ENCODE measurements at regions not wholly inside any gene's neighbourhood (a gene's known extent, or its start where the extent isn't known, plus 50 kb on each side); places are given as distances from the start of the nearest gene placed in this dataset.
"Not testable (repeated sequence)": the region's sequence is repeated elsewhere in the genome, so short reads cannot be mapped to it uniquely, and the experiment has no call there.

GRCh38 chr3:159364511-159364910, 562.7 kb downstream of the MFSD1 start:
- no peak for DNase-seq (ENCODE audit: low read depth in 2 of 2)

DNA sequence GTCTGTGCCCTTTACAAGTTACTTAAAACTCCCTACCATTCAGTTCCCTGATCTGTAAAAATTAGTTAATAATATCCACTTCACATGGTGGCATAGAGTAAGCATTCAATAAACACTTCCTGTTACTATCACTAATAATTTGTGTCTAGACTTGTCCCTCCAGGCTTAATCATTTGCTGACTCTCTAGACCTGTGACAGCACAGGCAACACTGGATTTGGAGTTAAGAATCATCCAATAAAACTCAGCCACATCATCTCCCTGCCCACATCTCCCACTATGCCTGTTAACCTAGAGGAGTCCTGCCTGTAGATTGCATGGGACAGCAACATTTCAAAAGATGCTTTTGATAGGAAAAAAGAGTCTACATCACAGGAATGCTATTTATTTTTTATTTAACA, 564.6 kb downstream of the MFSD1 start:
- no peak for DNase-seq (ENCODE audit: low read depth in 2 of 2)

- DNase-seq (ENCODE audit: low read depth in 2 of 2), result no peak
Measured at GRCh38 chr3:159371961-159372360, 570.1 kb downstream of the MFSD1 start.

- no peak for DNase-seq (ENCODE audit: low read depth in 2 of 2)
Measured at GRCh38 chr3:159378396-159379194, 576.7 kb downstream of the MFSD1 start.

GRCh38 chr3:159380891-159381290, 579.0 kb downstream of the MFSD1 start:
- no peak for DNase-seq (ENCODE audit: low read depth in 2 of 2)

DNA sequence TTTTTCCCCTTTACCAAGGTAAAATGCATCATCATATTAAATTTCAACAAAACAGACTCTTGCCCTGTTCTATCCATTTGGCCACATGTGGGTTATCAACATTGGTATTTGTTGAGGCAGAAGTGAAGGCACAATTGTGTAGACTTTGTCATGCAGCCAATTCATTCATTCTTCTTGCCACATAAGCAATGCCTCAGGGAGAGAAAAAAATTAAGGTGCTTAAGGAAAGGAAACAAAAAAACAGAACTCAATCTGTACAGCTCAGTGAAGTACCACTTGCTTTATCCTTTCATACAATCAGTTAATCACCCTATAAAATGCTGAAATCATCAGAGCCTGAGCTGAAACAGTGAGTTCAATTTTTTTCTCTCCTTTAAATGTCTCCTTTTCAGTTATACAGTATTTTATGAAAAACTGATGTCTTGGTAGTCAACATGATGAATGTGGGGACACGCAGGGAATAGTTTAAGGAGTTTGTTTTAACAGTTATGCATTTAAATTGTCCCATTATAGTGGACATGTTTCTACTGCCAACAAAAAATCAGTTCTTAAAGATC, 588.9 kb downstream of the MFSD1 start:
- DNase-seq (ENCODE audit: low read depth in 2 of 2), result no peak

DNA sequence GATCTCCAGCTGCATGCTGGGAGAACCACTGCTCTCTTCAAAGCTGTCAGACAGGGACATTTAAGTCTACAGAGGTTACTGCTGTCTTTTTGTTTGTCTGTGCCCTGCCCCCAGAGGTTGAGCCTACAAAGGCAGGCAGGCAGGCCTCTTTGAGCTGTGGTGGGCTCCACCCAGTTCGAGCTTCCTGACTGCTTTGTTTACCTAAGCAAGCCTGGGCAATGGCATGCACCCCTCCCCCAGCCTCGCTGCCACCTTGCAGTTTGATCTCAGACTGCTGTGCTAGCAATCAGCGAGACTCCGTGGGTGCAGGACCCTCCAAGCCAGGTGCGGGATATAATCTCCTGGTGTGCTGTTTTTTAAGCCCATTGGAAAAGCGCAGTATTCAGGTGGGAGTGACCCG, 591.0 kb upstream of the IL12A start:
- DNase-seq (ENCODE audit: low read depth in 2 of 2), result not testable (repeated sequence)

- DNase-seq (ENCODE audit: low read depth in 2 of 2), result no peak
Measured at GRCh38 chr3:159401069-159401468, 587.6 kb upstream of the IL12A start.

GRCh38 chr3:159409711-159410110, 578.9 kb upstream of the IL12A start:
- DNase-seq (ENCODE audit: low read depth in 2 of 2), result not testable (repeated sequence)

GRCh38 chr3:159413319-159413718, 575.3 kb upstream of the IL12A start:
- no peak for DNase-seq (ENCODE audit: low read depth in 2 of 2)

- DNase-seq (ENCODE audit: low read depth in 2 of 2), result no peak
Measured at GRCh38 chr3:159416856-159417255, 571.8 kb upstream of the IL12A start.

DNA sequence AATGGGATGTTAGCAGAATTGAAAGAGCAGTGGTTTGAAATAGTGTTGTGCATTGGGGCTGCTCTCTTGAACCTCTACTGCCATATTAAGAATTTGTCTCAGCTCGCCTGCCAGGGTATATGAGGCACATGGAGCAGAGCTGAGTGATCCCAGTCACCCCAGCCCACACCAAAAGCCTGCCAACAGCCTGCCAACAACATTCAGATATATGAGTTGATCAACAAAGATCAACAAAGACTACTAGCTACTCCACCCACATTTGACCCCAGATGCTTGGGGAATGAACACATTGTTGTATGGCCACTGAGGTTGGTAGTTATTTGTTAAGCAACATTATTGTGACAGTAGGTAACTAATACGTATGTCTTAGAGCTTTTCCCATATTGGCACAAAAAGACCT, 570.9 kb upstream of the IL12A start:
- DNase-seq (ENCODE audit: low read depth in 2 of 2), result no peak

GRCh38 chr3:159418571-159419526, 569.8 kb upstream of the IL12A start:
- no peak for DNase-seq (ENCODE audit: low read depth in 2 of 2)

GRCh38 chr3:159429702-159430101, 558.9 kb upstream of the IL12A start:
- no peak for DNase-seq (ENCODE audit: low read depth in 2 of 2)

DNA sequence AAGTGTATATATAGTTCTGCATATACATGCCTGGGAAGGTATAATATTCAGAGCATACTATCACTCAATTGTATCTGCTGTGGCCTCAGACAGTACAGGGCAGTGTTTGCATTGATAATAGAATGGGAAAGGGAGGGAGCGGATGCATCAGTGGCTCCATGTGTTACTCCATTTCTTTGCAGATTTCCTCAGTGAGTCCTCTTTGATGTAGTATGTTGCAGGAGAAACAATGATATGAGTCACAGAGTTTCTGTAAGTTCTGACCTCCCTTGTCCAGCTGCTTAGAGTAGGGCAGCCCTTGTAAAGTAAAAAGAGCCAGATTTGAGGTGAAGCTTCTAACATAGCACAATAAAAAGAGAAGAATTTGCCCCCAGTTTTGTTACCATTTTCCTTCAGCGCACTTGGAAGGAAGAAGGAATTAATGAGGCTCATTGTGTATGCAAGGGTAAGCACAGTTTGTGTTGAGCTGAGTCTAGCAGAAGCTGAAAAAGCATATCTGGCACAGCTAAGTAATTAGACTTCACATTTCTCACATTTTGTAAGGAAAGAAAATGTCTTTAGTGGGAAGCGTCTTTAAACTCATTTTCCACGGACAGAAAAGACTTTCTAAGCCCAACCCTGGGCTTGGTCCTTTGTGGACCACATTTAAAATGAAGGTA, 555.8 kb upstream of the IL12A start:
- no peak for DNase-seq (ENCODE audit: low read depth in 2 of 2)

- DNase-seq (ENCODE audit: low read depth in 2 of 2), result no peak
Measured at GRCh38 chr3:159439346-159439745, 549.3 kb upstream of the IL12A start.

DNA sequence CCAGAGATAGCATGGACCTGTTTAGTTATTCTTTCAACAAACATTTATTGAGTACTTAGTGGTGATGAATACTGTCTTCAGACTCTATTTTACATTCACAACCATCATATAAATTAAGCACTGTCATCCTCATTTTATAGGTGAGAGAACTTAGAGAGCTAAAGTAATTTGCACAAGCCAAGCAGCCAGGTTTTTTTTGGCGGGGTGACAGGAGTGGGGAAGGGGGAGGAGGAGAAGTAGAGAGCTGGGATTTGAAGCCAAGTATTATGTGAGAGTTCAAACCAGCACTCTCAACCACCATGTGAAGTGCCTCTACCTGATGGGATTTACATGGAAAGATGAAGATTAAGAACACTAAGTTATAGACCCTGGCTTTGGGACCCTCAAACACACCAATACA, 547.4 kb upstream of the IL12A start:
- no peak for DNase-seq (ENCODE audit: low read depth in 2 of 2)

- DNase-seq (ENCODE audit: low read depth in 2 of 2), result no peak
Measured at GRCh38 chr3:159443266-159443665, 545.4 kb upstream of the IL12A start.

- no peak for DNase-seq (ENCODE audit: low read depth in 2 of 2)
Measured at GRCh38 chr3:159447841-159448240, 540.8 kb upstream of the IL12A start.

GRCh38 chr3:159448902-159449301, 539.7 kb upstream of the IL12A start:
- no peak for DNase-seq (ENCODE audit: low read depth in 2 of 2)

GRCh38 chr3:159451067-159451466, 537.6 kb upstream of the IL12A start:
- DNase-seq (ENCODE audit: low read depth in 2 of 2), result no peak

GRCh38 chr3:159451482-159451881, 537.2 kb upstream of the IL12A start:
- no peak for DNase-seq (ENCODE audit: low read depth in 2 of 2)

Measured in stimulated activated CD8-positive, alpha-beta memory T cell treated with anti-CD3 and anti-CD28 coated beads, Interleukin-15, amount 100 ng/mL, for 48 hours (primary cell).